ENCODE measurements at regions not wholly inside any gene's neighbourhood (a gene's known extent, or its start where the extent isn't known, plus 50 kb on each side); places are given as distances from the start of the nearest gene placed in this dataset.
"Not testable (repeated sequence)": the region's sequence is repeated elsewhere in the genome, so short reads cannot be mapped to it uniquely, and the experiment has no call there.

DNA sequence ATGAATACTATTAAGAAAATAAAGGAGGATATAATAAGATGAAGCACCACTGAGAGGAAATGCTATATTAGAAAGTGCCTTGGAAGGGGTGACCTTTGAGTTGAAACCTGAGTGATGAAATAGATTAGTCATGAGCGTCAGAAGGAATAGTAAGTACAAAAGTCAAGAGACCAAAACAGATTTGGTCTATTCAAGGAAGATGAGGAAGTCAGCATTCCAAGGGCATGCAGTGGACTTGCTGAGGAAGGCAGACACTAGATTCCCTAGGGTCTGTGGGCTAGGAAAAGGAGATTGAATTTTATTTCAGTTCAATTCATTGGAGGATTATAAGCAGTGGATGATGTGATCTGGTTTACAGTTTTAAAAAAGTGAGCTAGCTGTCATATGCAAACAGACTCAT is 73.0 kb upstream of the WDFY3 start:
- TF ChIP-seq, protein P1, sequence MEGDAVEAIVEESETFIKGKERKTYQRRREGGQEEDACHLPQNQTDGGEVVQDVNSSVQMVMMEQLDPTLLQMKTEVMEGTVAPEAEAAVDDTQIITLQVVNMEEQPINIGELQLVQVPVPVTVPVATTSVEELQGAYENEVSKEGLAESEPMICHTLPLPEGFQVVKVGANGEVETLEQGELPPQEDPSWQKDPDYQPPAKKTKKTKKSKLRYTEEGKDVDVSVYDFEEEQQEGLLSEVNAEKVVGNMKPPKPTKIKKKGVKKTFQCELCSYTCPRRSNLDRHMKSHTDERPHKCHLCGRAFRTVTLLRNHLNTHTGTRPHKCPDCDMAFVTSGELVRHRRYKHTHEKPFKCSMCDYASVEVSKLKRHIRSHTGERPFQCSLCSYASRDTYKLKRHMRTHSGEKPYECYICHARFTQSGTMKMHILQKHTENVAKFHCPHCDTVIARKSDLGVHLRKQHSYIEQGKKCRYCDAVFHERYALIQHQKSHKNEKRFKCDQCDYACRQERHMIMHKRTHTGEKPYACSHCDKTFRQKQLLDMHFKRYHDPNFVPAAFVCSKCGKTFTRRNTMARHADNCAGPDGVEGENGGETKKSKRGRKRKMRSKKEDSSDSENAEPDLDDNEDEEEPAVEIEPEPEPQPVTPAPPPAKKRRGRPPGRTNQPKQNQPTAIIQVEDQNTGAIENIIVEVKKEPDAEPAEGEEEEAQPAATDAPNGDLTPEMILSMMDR (IDR thresholded peaks at IDR 0.05; ENCODE audit: low read depth, low read length): no peak
- TF ChIP-seq POLR2A (IDR thresholded peaks at IDR 0.05; ENCODE audit: extremely low read depth, insufficient read length) (no peak), MYC (IDR thresholded peaks at IDR 0.05; ENCODE audit: low read depth, low read length) (no peak)
- TF ChIP-seq, protein P2, sequence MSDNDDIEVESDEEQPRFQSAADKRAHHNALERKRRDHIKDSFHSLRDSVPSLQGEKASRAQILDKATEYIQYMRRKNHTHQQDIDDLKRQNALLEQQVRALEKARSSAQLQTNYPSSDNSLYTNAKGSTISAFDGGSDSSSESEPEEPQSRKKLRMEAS (IDR thresholded peaks at IDR 0.05; ENCODE audit: low read depth, low read length): no peak
- no peak for DNase-seq (ENCODE audit: low read depth)

DNA sequence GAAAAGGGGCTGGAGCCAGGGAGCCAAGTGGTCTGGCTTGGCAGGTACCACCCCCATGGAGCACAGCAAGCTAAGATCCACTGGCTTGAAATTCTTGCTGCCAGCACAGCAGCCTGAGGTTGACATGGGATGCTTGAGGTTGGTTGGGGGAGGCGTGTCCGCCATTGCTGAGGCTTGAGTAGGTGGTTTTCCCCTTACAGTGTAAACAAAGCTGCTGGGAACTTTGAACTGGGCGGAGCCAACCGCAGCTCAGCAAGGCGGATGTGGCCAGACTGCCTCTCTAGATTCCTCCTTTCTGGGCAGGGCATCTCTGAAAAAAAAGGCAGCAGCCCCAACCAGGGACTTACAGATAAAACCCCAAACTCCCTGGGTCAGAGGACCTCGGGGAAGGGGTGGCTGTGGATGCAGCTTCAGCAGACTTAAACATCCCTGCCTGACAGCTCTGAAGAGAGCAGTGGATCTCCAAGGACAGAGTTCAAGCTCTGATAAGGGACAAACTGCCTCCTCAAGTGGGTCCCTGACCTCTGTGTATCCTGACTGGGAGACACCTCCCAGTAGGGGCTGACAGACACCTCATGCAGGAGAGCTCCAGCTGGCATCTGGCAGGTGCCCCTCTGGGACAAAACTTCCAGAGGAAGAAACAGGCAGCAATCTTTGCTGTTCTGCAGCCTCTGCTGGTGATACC is 77.5 kb upstream of the WDFY3 start:
- not testable (repeated sequence) for DNase-seq (ENCODE audit: low read depth); H3K4me3 ChIP-seq (ENCODE audit: low read depth, low read length)

More for the DNA sequence above, 73.0 kb upstream of the WDFY3 start:
- H3K4me3 ChIP-seq (ENCODE audit: low read depth, low read length): no peak overlapping the region

DNA sequence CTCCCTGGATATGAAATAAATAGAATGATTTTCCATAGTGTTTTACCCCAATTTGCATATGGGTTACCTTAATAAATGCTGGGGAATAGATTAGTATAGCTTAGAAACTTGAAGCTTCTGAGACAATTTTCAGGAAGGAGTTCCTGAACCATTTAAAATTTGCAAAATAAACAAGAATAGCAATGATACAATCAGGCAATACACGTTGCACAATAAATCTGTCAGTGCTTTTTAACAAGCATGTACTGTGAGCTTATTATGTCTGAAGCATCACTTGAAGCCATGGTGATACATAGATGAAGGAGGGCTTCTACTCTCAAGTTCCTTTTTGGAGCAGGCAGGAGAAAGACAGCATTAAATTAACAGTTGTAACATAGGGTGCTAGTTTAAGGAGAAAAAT is 84.2 kb upstream of the WDFY3 start:
- DNase-seq (ENCODE audit: low read depth): no peak
- no peak overlapping the region for H3K4me3 ChIP-seq (ENCODE audit: low read depth, low read length)
- TF ChIP-seq, protein P1 (IDR thresholded peaks at IDR 0.05; ENCODE audit: low read depth, low read length): no peak
- TF ChIP-seq MYC (IDR thresholded peaks at IDR 0.05; ENCODE audit: low read depth, low read length): no peak
- TF ChIP-seq, protein P2 (IDR thresholded peaks at IDR 0.05; ENCODE audit: low read depth, low read length): no peak
- no peak for TF ChIP-seq POLR2A (IDR thresholded peaks at IDR 0.05; ENCODE audit: extremely low read depth, insufficient read length)

DNA sequence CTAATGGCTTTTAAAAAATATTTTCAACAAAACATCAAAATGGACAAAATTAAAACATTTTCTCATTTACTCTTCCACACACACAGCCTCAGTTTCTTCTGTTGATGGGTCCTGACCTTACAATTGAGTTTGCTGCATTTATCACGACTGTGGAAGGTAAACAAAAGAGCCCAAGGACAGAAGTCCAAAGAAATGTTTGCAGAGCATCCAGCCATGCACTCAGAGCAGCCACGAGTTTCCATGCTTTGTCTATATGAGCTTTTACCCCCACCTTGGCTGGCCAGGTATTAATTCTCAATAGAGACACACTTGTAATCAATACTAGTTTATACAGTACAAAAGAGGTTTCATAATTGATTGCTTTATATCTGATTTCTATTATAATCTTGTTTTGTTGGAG is 85.0 kb upstream of the WDFY3 start:
- H3K4me3 ChIP-seq (ENCODE audit: low read depth, low read length): no peak overlapping the region
- DNase-seq (ENCODE audit: low read depth): no peak
- no peak for TF ChIP-seq MYC (IDR thresholded peaks at IDR 0.05; ENCODE audit: low read depth, low read length)
- TF ChIP-seq, protein P1 (IDR thresholded peaks at IDR 0.05; ENCODE audit: low read depth, low read length): no peak
- TF ChIP-seq, protein P2 (IDR thresholded peaks at IDR 0.05; ENCODE audit: low read depth, low read length): no peak
- TF ChIP-seq POLR2A (IDR thresholded peaks at IDR 0.05; ENCODE audit: extremely low read depth, insufficient read length): no peak

DNA sequence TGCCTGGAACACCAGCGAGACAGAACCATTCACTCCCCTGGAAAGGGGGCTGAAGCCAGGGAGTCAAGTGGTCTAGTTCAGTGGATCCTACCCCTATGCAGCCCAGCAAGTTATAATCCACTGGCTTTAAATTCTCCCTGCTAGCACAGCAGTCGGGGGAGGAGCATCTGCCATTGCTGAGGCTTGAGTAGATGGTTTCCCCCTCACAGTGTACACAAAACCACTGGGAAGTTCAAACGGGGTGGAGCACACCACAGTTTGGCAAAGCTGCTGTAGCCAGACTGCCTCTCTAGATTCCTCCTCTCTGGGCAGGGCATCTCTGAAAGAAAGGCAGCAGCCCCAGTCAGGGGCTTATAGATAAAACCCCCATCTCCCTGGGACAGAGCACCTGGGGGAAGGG is 88.4 kb upstream of the WDFY3 start:
- H3K4me3 ChIP-seq (ENCODE audit: low read depth, low read length); DNase-seq (ENCODE audit: low read depth): not testable (repeated sequence)

DNA sequence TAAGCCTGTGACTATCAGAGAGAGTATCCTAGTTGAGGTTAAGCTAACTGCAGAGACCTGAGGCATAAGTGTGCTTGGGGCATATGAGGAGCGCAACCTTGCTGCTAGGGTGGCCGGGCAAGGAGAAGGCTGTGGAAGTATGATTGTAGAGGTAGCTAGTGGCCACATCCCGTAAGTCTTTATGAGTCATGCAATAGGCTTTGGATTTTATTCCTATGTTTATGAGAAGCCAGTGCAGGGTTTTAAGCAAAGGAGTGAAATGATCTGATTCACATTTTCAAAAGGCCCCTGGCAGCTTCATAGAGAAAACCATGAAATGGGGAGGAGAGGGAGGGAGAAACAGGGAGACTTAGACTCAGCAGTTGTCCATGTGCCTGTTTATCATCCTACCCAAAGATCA is 92.1 kb upstream of the WDFY3 start:
- TF ChIP-seq, protein P2 (IDR thresholded peaks at IDR 0.05; ENCODE audit: low read depth, low read length): no peak
- H3K4me3 ChIP-seq (ENCODE audit: low read depth, low read length): no peak overlapping the region
- no peak for DNase-seq (ENCODE audit: low read depth)

DNA sequence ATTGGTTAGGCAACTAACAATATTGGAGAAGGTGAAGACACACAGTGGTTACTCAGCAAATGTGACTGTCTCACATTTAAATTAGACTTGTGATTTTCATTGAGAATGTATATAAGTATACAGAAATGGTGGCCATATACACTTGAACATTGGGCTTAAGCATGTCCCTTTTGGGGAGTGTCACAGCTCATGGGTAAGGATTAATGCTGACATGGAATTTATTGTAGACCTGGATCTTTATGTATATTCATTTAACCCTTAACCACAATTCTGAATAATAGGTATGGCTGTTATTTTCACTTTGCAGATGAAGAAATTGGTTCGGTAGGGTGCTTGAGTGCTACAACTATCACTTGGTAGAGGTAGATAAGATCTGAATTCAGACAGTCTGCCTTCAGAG is 95.5 kb upstream of the WDFY3 start:
- no peak for DNase-seq (ENCODE audit: low read depth)
- H3K4me3 ChIP-seq (ENCODE audit: low read depth, low read length): no peak overlapping the region
- TF ChIP-seq, protein P2 (IDR thresholded peaks at IDR 0.05; ENCODE audit: low read depth, low read length): no peak
- TF ChIP-seq MYC (IDR thresholded peaks at IDR 0.05; ENCODE audit: low read depth, low read length) (no peak), POLR2A (IDR thresholded peaks at IDR 0.05; ENCODE audit: extremely low read depth, insufficient read length) (no peak)
- TF ChIP-seq, protein P1 (IDR thresholded peaks at IDR 0.05; ENCODE audit: low read depth, low read length): no peak
